Loucy (cell line): ENCODE measurements at regions not wholly inside any gene's neighbourhood (a gene's known extent, or its start where the extent isn't known, plus 50 kb on each side); places are given as distances from the start of the nearest gene placed in this dataset.

Source experiments
- H2AFZ ChIP-seq: fragments of 200-600 bp; sonication (generic); 2 replicates; pipeline ENCODE4 v1.6.0; 2016; ENCODE audit warnings: antibody characterized with exemption, mild to moderate bottlenecking, low read length, moderate library complexity
- H3F3A ChIP-seq: fragments of 200-600 bp; 2 replicates; pipeline ENCODE4 v1.6.0; 2016; ENCODE audit warnings: antibody characterized with exemption, low read depth, mild to moderate bottlenecking
- H3K27me3 ChIP-seq: fragments of 200-600 bp; sonication (generic); 2 replicates; pipeline ENCODE4 v1.6.1; 2014; ENCODE audit warnings: low read length, mild to moderate bottlenecking; ENCODE audit not compliant: insufficient read depth, poor library complexity, severe bottlenecking
- H3K36me3 ChIP-seq: fragments of 200-600 bp; sonication (generic); 2 replicates; pipeline ENCODE4 v1.6.1; 2016; ENCODE audit warnings: low read length; ENCODE audit not compliant: insufficient read depth
- H3K4me1 ChIP-seq: fragments of 200-600 bp; sonication (generic); 2 replicates; pipeline ENCODE4 v1.5.1; 2014; ENCODE audit warnings: low read length, mild to moderate bottlenecking; ENCODE audit not compliant: insufficient read depth, poor library complexity, severe bottlenecking
- H3K4me2 ChIP-seq: fragments of 200-600 bp; sonication (generic); 2 replicates; pipeline ENCODE4 v1.6.0; 2014; ENCODE audit warnings: antibody characterized with exemption, low read length, low read depth, mild to moderate bottlenecking; ENCODE audit not compliant: poor library complexity, severe bottlenecking
- H3K4me3 ChIP-seq: fragments of 200-600 bp; sonication (generic); 2 replicates; pipeline ENCODE4 v1.5.1; 2014; ENCODE audit warnings: low read length, mild to moderate bottlenecking, mixed read lengths; ENCODE audit not compliant: poor library complexity, severe bottlenecking
- H3K79me2 ChIP-seq: fragments of 200-600 bp; sonication (generic); 2 replicates; pipeline ENCODE4 v1.6.1; 2014; ENCODE audit warnings: low read length; ENCODE audit not compliant: insufficient read depth
- H3K9ac ChIP-seq: fragments of 200-600 bp; sonication (generic); 2 replicates; pipeline ENCODE4 v1.6.0; 2014; ENCODE audit warnings: mild to moderate bottlenecking, low read depth, low read length, moderate library complexity; ENCODE audit not compliant: poor library complexity, severe bottlenecking
- H3K9me2 ChIP-seq: fragments of 200-600 bp; sonication (generic); replicated peaks from 2 replicates; pipeline ENCODE4 v1.6.1; 2016; ENCODE audit warnings: low read depth, low read length, mixed read lengths
- H3K9me3 ChIP-seq: fragments of 200-600 bp; sonication (generic); 2 replicates; pipeline ENCODE4 v1.6.1; 2014; ENCODE audit warnings: mild to moderate bottlenecking, antibody characterized with exemption, low read length, low read depth; ENCODE audit not compliant: insufficient read depth
- H4K20me1 ChIP-seq: fragments of 200-600 bp; sonication (generic); 2 replicates; pipeline ENCODE4 v1.6.0; 2014; ENCODE audit warnings: antibody characterized with exemption, low read length, mild to moderate bottlenecking; ENCODE audit not compliant: insufficient read depth, poor library complexity, severe bottlenecking
- EZH2phosphoT487 ChIP-seq: fragments of 200-600 bp; IDR thresholded peaks from 2 replicates; pipeline ENCODE4 v1.6.1; 2018; ENCODE audit warnings: antibody characterized with exemption, mild to moderate bottlenecking, moderate library complexity, borderline replicate concordance
- TF ChIP-seq, protein P1 (sequence below): fragments of 200-600 bp; sonication (generic); conservative IDR thresholded peaks from 2 replicates; pipeline ENCODE4 v1.5.1; 2014; ENCODE audit warnings: mild to moderate bottlenecking, antibody characterized with exemption, low read length

DNA sequence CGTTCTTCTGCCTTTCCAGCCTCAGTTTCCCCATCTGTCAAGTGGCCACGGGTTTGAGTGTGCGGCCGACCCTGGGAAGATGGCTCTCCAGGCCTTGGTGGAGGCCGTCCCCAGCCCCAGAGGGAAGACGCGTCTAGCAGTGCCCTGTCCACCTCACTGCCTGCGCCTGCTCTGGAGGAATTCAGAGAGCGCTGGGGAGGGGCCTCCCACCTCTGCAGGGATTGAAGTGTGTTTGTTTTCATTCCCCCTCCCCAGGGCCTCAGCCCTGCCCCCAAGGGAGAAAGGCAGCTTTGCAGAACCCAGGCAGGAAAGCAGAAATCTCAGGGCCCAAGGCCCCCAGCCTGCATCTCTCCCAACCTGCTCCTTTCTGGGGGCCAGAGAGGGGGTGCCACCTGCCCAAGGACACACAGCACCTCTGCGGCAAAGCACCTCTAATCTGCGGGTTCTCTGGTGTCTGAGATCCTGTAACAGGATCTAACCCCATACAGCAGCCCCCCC lies 91.0 kb downstream of the MICALL2 start:
- H3K4me1 ChIP-seq, result no peaks in the 10 kb centered on the region
- H4K20me1 ChIP-seq, result no peaks in the 10 kb centered on the region
- H3K4me3 ChIP-seq, result no peak overlapping the region
- no peak overlapping the region for H2AFZ ChIP-seq
- H3K9me3 ChIP-seq, result no peaks in the 10 kb centered on the region
- H3K36me3 ChIP-seq, result no peaks in the 10 kb centered on the region
- no peaks in the 10 kb centered on the region for H3K27me3 ChIP-seq
- H3F3A ChIP-seq, result no peaks in the 10 kb centered on the region
- H3K79me2 ChIP-seq, result no peaks in the 10 kb centered on the region
- no peak overlapping the region for H3K4me2 ChIP-seq
- H3K9ac ChIP-seq, result no peak overlapping the region
- no peak for TF ChIP-seq EZH2phosphoT487
- TF ChIP-seq, protein P1, sequence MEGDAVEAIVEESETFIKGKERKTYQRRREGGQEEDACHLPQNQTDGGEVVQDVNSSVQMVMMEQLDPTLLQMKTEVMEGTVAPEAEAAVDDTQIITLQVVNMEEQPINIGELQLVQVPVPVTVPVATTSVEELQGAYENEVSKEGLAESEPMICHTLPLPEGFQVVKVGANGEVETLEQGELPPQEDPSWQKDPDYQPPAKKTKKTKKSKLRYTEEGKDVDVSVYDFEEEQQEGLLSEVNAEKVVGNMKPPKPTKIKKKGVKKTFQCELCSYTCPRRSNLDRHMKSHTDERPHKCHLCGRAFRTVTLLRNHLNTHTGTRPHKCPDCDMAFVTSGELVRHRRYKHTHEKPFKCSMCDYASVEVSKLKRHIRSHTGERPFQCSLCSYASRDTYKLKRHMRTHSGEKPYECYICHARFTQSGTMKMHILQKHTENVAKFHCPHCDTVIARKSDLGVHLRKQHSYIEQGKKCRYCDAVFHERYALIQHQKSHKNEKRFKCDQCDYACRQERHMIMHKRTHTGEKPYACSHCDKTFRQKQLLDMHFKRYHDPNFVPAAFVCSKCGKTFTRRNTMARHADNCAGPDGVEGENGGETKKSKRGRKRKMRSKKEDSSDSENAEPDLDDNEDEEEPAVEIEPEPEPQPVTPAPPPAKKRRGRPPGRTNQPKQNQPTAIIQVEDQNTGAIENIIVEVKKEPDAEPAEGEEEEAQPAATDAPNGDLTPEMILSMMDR, result no peak
- no peaks in the 10 kb centered on the region for H3K9me2 ChIP-seq

DNA sequence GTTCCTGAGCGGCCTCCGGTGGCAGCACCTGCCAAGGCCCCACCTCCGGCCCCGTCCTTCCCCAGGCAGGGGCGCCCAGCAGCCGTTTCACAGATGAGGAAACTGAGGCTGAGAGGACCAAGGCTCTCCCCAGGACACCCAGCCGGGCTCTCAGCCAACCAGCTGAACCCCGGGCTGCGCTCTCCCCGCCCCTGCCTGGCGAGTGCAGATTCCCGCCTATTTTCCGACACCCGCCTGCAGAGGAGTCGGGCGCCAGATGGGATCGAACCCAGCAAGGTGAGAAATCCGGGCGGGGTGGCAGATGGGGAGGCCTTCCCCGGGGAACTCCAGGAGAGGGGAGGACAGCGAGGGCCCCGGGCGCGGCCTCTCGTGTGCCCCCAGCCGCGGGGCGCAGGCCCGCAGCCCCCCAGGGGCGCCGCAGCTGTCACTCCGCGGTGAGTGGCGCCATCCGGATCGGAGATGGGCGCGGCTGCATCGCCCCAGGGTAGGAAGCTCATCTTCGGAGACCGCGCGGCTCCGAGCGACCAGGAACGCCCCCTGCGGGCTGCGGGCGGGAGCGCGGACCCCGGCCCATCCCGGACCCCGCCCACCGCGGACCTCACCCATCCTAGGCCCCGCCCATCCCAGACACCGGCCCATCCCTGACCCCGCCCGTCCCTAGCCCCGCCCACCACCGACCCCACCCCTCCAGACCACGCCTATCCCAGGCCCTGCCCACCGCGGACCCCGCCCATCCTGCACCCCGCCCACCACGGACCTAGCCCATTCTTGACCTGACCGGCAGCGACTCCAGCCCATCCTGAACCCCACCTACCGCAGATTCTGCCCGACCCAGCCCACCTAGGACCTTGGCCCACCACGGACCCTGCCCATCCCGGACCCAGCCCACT lies 90.3 kb downstream of the MICALL2 start:
- Histone ChIP-seq H3K9ac (no peak overlapping the region), H3K4me2 (no peak overlapping the region), H3K9me3 (no peaks in the 10 kb centered on the region), H3K9me2 (no peaks in the 10 kb centered on the region), H4K20me1 (no peaks in the 10 kb centered on the region), H3F3A (no peaks in the 10 kb centered on the region), H3K4me3 (no peak overlapping the region), H3K79me2 (no peaks in the 10 kb centered on the region), H3K36me3 (no peaks in the 10 kb centered on the region), H3K4me1 (no peaks in the 10 kb centered on the region), H2AFZ (no peak overlapping the region), H3K27me3 (no peaks in the 10 kb centered on the region)
- TF ChIP-seq, protein P1, result no peak
- TF ChIP-seq EZH2phosphoT487, result no peak

DNA sequence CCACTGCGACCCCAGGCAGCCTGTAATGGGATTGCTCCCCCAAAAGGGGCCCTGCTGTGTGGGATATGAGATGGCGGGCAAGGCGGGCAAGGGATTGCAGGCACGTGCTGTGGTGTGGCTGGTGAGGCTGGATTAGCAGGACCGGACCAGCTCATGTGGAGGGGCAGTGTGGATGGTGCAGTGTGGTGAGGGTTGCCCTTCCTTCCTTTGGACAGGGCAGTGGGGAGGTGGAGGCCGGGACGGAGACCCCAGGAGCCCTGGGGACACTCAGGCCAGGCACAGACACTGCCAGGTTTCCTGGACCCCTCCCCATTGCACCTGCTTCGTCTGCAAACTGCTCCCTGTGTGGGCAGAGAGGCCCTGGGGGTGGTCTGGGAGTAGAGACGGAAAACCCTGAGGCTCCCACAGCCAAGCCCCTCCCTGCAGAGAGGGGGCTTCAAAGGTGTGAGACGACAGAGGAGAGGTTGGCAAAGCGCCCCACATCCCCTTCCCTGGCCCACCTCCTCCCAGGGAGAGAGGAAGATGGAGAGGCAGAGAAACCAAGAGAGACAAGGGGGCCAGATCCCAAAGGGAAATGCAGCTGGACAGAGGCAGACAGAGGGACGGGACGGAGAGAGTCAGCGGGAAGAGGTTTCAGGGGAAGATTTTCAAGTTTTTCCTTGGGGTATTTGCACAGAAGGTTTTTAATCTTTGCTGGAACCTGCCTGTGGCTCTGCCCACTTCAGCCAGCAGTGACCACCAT lies 89.2 kb downstream of the MICALL2 start:
- H3F3A ChIP-seq, result no peaks in the 10 kb centered on the region
- H3K9me2 ChIP-seq, result no peaks in the 10 kb centered on the region
- no peak overlapping the region for H2AFZ ChIP-seq
- no peak overlapping the region for H3K9ac ChIP-seq
- H4K20me1 ChIP-seq, result no peaks in the 10 kb centered on the region
- no peak for TF ChIP-seq EZH2phosphoT487
- TF ChIP-seq, protein P1, result no peak
- no peaks in the 10 kb centered on the region for H3K79me2 ChIP-seq
- H3K36me3 ChIP-seq, result no peaks in the 10 kb centered on the region
- no peak overlapping the region for H3K4me2 ChIP-seq
- no peaks in the 10 kb centered on the region for H3K9me3 ChIP-seq
- no peaks in the 10 kb centered on the region for H3K27me3 ChIP-seq
- no peak overlapping the region for H3K4me3 ChIP-seq
- H3K4me1 ChIP-seq, result no peaks in the 10 kb centered on the region
